ENCODE measurements at regions not wholly inside any gene's neighbourhood (a gene's known extent, or its start where the extent isn't known, plus 50 kb on each side); places are given as distances from the start of the nearest gene placed in this dataset.

DNA sequence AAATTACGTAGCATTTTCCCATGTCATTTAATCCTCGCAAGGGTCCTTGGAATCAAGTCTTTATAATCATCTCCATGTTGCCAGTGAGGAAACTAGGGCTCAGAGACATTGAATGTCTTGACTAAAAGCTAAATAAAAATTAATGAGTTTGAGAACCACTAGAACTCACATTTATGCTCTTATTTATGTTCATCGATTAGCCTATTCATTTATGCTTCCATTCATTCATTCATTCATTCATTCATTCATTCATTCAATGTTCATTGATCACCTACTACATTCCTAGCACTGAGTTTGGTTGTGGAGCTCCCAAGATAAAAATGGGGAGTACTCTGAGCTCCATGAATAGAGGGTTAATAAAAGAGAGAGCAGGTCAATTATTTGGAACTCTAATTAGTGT is 59.7 kb downstream of the KCNA1 start:
- no peak for DNase-seq

- DNase-seq = no peak
Observed at GRCh38 chr12:4974217-4974616, 64.5 kb downstream of the KCNA1 start.

GRCh38 chr12:4975574-4975973 is 65.9 kb downstream of the KCNA1 start:
- no peak for DNase-seq

DNA sequence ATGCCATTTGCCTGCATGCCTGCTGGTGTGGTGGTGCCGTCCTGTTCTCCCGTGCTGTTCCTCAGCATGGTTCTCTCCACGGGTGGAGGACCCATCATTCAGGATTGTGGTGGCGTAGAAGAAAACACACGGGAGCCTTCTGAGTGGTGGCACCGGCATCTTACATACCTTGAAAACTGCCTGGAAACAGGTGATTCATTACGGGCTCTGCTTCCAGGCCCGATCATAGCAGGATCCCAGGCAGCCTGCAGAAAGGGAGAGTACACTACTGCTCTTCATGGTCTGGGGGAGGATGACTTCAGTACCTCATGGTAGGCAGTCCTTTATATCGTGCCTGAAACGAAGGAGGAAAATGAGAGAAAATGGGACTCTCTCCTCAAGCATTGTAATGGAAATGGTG is 66.6 kb upstream of the KCNA5 start:
- no peak for DNase-seq

DNA sequence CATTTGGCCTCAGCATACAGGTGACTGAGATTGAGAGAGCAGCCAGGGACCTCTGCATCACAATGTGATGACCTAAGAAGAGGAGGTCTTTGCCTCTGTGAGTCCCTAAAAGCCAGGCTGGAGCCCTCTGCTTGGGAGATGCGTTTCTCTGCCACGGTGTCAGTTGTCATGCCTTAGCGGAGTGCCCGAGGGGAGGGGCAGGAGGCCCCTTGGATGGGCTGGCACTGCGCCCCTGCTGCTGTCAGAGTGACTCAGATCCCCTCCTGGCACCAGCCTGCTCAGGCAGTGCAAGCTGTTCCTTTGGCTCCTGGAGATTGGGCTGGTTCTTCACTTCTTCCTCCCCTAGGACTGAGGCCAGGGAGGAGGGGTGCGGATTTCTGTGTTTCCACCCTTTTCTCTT is 64.9 kb upstream of the KCNA5 start:
- peak in 2 of 51 donors; percentile 10 to 29 for DNase-seq

GRCh38 chr12:4979737-4980136 is 63.9 kb upstream of the KCNA5 start:
- DNase-seq = no peak

DNA sequence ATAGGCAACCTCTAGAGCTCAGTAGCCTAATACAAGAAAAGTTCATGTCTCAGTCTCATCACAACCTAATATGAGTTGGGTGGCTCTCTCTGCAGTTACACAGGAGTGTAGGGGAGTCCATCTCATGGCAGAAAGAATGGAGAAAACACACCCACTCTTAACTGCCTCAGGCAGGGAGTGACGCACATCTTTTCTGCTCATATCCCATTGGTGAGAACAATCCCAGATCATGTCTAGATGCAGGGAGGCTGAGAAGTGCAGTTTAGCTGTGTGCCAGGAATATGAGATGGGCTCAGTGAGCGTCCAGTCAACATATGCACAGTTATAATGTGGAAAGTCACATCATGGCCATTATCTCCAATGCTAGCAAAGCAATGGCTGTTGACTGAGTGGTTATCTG is 59.3 kb upstream of the KCNA5 start:
- peak in 1 of 51 donors; percentile 11 for DNase-seq

DNA sequence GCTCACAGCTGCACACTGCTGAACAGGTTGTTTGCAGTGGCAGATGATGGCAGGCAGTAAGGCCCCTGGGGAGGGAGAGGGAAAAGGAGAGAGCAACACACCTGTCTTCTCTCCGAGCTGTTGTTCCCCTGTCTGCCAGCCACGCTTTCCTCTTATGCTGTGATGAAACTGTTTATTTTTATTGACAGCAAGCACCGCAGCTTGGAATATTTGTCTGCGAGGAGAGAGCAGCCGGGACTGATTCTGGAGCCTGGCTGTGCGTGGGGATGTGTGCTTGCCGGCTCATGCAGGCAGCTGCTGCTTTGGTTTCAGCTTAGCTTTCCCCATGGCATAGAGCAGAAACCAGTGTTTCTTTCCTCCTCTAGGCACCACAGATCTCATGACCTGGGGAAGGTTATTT is 58.7 kb upstream of the KCNA5 start:
- no peak for DNase-seq

DNA sequence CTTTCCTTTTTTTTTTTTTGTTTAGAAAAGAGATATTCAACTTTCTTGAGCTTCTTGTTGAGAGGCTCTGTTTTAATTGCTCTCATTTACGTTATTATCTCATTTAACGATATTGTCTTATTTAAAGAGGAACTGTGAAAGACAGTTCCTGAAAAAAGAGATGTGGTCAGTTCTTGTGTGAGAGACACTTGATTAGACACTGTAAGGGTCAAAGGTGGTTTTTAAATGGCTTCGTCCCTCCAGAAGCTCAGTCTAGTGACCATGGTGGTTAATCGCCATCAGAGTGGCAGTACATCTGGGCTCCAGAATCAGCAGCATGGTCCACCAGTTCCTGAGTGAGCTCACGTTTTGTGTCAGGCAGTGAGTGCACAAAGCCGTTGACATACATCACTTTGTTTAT is 57.9 kb upstream of the KCNA5 start:
- DNase-seq = no peak

GRCh38 chr12:4987076-4988046 is 56.3 kb upstream of the KCNA5 start:
- no peak for DNase-seq

- DNase-seq = no peak
Observed at GRCh38 chr12:4991373-4991772, 52.3 kb upstream of the KCNA5 start.

DNA sequence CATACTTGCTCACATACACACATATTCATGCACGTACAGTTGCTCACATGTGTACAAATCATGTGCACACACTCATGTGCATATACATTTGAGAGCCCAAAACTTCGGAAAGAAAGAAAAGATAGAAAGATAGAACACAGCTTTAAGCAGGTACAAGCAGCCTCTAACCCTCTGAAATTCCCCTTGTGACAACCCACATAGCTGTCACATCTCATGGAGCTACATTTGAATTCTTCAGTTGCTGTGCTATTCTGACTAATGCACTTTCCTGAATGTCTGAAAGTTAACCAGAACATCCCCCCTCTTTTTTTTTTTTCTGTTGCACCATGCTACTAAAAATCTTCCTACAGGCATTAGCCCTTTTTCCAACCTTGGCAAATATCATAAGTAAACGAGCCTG is 51.9 kb upstream of the KCNA5 start:
- DNase-seq = no peak

DNA sequence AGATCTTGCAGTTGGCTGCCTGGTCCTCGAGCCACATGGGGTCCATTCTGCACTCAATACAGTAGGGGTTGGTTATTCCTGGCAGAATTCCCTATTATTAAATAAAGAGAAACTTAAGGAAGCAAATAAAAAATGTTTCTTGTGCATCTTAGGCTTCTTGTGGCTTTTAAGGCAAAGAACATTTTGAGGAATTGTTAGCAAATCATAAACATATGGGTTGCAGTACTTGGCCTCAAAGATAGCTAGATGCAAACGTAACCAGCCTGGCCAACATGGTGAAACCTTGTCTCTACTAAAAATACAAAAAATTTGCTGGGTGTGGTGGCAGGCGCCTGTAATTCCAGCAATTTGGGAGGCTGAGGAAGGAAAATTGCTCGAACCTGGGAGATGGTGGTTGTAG is 50.8 kb upstream of the KCNA5 start:
- DNase-seq = no peak

Data from hypothalamus (tissue), 51 donors.